ENCODE measurements at regions not wholly inside any gene's neighbourhood (a gene's known extent, or its start where the extent isn't known, plus 50 kb on each side); places are given as distances from the start of the nearest gene placed in this dataset.
"Not testable (repeated sequence)": the region's sequence is repeated elsewhere in the genome, so short reads cannot be mapped to it uniquely, and the experiment has no call there.

- Histone ChIP-seq H3K4me3 (ENCODE audit: low read length in 2 of 2) (no peak overlapping the region), H3K4me1 (ENCODE audit: control insufficient read depth in 2 of 2, insufficient read depth in 2 of 2, low read length in 2 of 2) (no peaks in the 10 kb centered on the region), H3K9ac (ENCODE audit: low read depth in 1 of 2, low read length in 2 of 2) (no peak overlapping the region), H3K27ac (ENCODE audit: low read depth in 2 of 2, low read length in 2 of 2) (no peak overlapping the region), H3K27me3 (ENCODE audit: control insufficient read depth in 2 of 2, insufficient read depth in 2 of 2, low read length in 2 of 2) (no peaks in the 10 kb centered on the region), H3K9me3 (ENCODE audit: control insufficient read depth in 2 of 2, low read length in 2 of 2) (no peaks in the 10 kb centered on the region), H3K36me3 (ENCODE audit: control insufficient read depth in 2 of 2, insufficient read depth in 2 of 2, low read length in 2 of 2) (no peaks in the 10 kb centered on the region)
Observed at GRCh38 chr6:74280130-74280692, 584.2 kb downstream of the CD109 start.

- no peaks in the 10 kb centered on the region for H3K36me3 ChIP-seq (ENCODE audit: control insufficient read depth in 2 of 2, insufficient read depth in 2 of 2, low read length in 2 of 2)
- H3K27ac ChIP-seq (ENCODE audit: low read depth in 2 of 2, low read length in 2 of 2) = no peak overlapping the region
- H3K4me3 ChIP-seq (ENCODE audit: low read length in 2 of 2) = no peak overlapping the region
- no peaks in the 10 kb centered on the region for H3K4me1 ChIP-seq (ENCODE audit: control insufficient read depth in 2 of 2, insufficient read depth in 2 of 2, low read length in 2 of 2)
- H3K27me3 ChIP-seq (ENCODE audit: control insufficient read depth in 2 of 2, insufficient read depth in 2 of 2, low read length in 2 of 2) = no peaks in the 10 kb centered on the region
- no peak overlapping the region for H3K9ac ChIP-seq (ENCODE audit: low read depth in 1 of 2, low read length in 2 of 2)
- H3K9me3 ChIP-seq (ENCODE audit: control insufficient read depth in 2 of 2, low read length in 2 of 2) = no peaks in the 10 kb centered on the region
Observed at GRCh38 chr6:74277777-74278186, 581.8 kb downstream of the CD109 start.

- no peak overlapping the region for H3K9ac ChIP-seq (ENCODE audit: low read depth in 1 of 2, low read length in 2 of 2)
- H3K9me3 ChIP-seq (ENCODE audit: control insufficient read depth in 2 of 2, low read length in 2 of 2) = no peaks in the 10 kb centered on the region
- H3K27me3 ChIP-seq (ENCODE audit: control insufficient read depth in 2 of 2, insufficient read depth in 2 of 2, low read length in 2 of 2) = no peaks in the 10 kb centered on the region
- H3K27ac ChIP-seq (ENCODE audit: low read depth in 2 of 2, low read length in 2 of 2) = no peak overlapping the region
- H3K4me1 ChIP-seq (ENCODE audit: control insufficient read depth in 2 of 2, insufficient read depth in 2 of 2, low read length in 2 of 2) = no peaks in the 10 kb centered on the region
- no peak overlapping the region for H3K4me3 ChIP-seq (ENCODE audit: low read length in 2 of 2)
- no peaks in the 10 kb centered on the region for H3K36me3 ChIP-seq (ENCODE audit: control insufficient read depth in 2 of 2, insufficient read depth in 2 of 2, low read length in 2 of 2)
Observed at GRCh38 chr6:74273541-74273940, 577.5 kb downstream of the CD109 start.

DNA sequence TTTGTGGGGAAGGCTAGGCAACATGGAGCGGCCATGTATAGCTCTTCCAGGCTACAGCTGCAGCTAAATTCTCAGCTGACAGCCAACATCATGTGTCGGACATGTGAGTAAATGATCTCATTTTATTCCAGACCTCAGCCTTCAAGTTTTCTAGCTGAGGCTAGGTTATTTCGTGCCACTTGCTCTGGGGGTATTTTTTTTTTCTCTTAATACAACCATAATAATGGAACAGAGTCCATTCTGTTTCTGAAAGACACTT lies 573.5 kb downstream of the CD109 start:
- no peaks in the 10 kb centered on the region for H3K36me3 ChIP-seq (ENCODE audit: control insufficient read depth in 2 of 2, insufficient read depth in 2 of 2, low read length in 2 of 2)
- H3K9me3 ChIP-seq (ENCODE audit: control insufficient read depth in 2 of 2, low read length in 2 of 2) = no peaks in the 10 kb centered on the region
- H3K27me3 ChIP-seq (ENCODE audit: control insufficient read depth in 2 of 2, insufficient read depth in 2 of 2, low read length in 2 of 2) = no peaks in the 10 kb centered on the region
- H3K4me1 ChIP-seq (ENCODE audit: control insufficient read depth in 2 of 2, insufficient read depth in 2 of 2, low read length in 2 of 2) = no peaks in the 10 kb centered on the region
- no peak overlapping the region for H3K9ac ChIP-seq (ENCODE audit: low read depth in 1 of 2, low read length in 2 of 2)
- no peak overlapping the region for H3K4me3 ChIP-seq (ENCODE audit: low read length in 2 of 2)
- H3K27ac ChIP-seq (ENCODE audit: low read depth in 2 of 2, low read length in 2 of 2) = no peak overlapping the region

- Histone ChIP-seq H3K36me3 (ENCODE audit: control insufficient read depth in 2 of 2, insufficient read depth in 2 of 2, low read length in 2 of 2) (no peaks in the 10 kb centered on the region), H3K27me3 (ENCODE audit: control insufficient read depth in 2 of 2, insufficient read depth in 2 of 2, low read length in 2 of 2) (no peaks in the 10 kb centered on the region)
Observed at GRCh38 chr6:74268815-74269599, 573.0 kb downstream of the CD109 start.

GRCh38 chr6:74259981-74260380 lies 564.0 kb downstream of the CD109 start:
- no peak overlapping the region for H3K9ac ChIP-seq (ENCODE audit: low read depth in 1 of 2, low read length in 2 of 2)
- H3K9me3 ChIP-seq (ENCODE audit: control insufficient read depth in 2 of 2, low read length in 2 of 2) = no peaks in the 10 kb centered on the region
- no peaks in the 10 kb centered on the region for H3K36me3 ChIP-seq (ENCODE audit: control insufficient read depth in 2 of 2, insufficient read depth in 2 of 2, low read length in 2 of 2)
- no peaks in the 10 kb centered on the region for H3K27me3 ChIP-seq (ENCODE audit: control insufficient read depth in 2 of 2, insufficient read depth in 2 of 2, low read length in 2 of 2)
- H3K4me1 ChIP-seq (ENCODE audit: control insufficient read depth in 2 of 2, insufficient read depth in 2 of 2, low read length in 2 of 2) = no peaks in the 10 kb centered on the region
- no peak overlapping the region for H3K27ac ChIP-seq (ENCODE audit: low read depth in 2 of 2, low read length in 2 of 2)
- no peak overlapping the region for H3K4me3 ChIP-seq (ENCODE audit: low read length in 2 of 2)

More at GRCh38 chr6:74268815-74269599, 573.0 kb downstream of the CD109 start:
- no peak overlapping the region for H3K27ac ChIP-seq (ENCODE audit: low read depth in 2 of 2, low read length in 2 of 2)
- no peak overlapping the region for H3K9ac ChIP-seq (ENCODE audit: low read depth in 1 of 2, low read length in 2 of 2)
- no peak overlapping the region for H3K4me3 ChIP-seq (ENCODE audit: low read length in 2 of 2)
- no peaks in the 10 kb centered on the region for H3K4me1 ChIP-seq (ENCODE audit: control insufficient read depth in 2 of 2, insufficient read depth in 2 of 2, low read length in 2 of 2)
- H3K9me3 ChIP-seq (ENCODE audit: control insufficient read depth in 2 of 2, low read length in 2 of 2) = no peaks in the 10 kb centered on the region

DNA sequence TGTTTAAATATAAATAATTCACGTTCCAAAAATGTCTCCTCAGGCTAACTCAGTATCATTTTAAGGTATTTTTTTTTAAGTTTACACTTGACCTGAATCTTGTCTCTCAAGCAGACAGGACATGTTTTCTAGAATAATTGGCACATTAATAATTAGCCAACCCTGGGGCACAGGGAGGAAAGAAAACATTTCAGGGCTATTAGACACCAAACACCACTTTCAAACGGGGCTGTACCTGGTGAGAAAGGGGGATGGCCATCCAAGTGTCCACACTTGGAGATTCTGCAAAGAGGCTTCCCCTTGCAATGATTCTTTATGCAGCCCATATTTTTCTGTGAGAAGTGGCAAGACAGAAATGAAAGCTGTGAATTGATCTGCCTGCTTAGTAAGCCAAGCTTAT lies 560.8 kb downstream of the CD109 start:
- no peaks in the 10 kb centered on the region for H3K27me3 ChIP-seq (ENCODE audit: control insufficient read depth in 2 of 2, insufficient read depth in 2 of 2, low read length in 2 of 2)
- no peaks in the 10 kb centered on the region for H3K36me3 ChIP-seq (ENCODE audit: control insufficient read depth in 2 of 2, insufficient read depth in 2 of 2, low read length in 2 of 2)
- no peak overlapping the region for H3K9ac ChIP-seq (ENCODE audit: low read depth in 1 of 2, low read length in 2 of 2)
- H3K9me3 ChIP-seq (ENCODE audit: control insufficient read depth in 2 of 2, low read length in 2 of 2) = no peaks in the 10 kb centered on the region
- H3K4me3 ChIP-seq (ENCODE audit: low read length in 2 of 2) = no peak overlapping the region
- no peak overlapping the region for H3K27ac ChIP-seq (ENCODE audit: low read depth in 2 of 2, low read length in 2 of 2)
- no peaks in the 10 kb centered on the region for H3K4me1 ChIP-seq (ENCODE audit: control insufficient read depth in 2 of 2, insufficient read depth in 2 of 2, low read length in 2 of 2)

- Histone ChIP-seq H3K4me1 (ENCODE audit: control insufficient read depth in 2 of 2, insufficient read depth in 2 of 2, low read length in 2 of 2) (no peaks in the 10 kb centered on the region), H3K36me3 (ENCODE audit: control insufficient read depth in 2 of 2, insufficient read depth in 2 of 2, low read length in 2 of 2) (no peaks in the 10 kb centered on the region), H3K27ac (ENCODE audit: low read depth in 2 of 2, low read length in 2 of 2) (no peak overlapping the region), H3K9ac (ENCODE audit: low read depth in 1 of 2, low read length in 2 of 2) (no peak overlapping the region), H3K4me3 (ENCODE audit: low read length in 2 of 2) (no peak overlapping the region), H3K27me3 (ENCODE audit: control insufficient read depth in 2 of 2, insufficient read depth in 2 of 2, low read length in 2 of 2) (no peaks in the 10 kb centered on the region), H3K9me3 (ENCODE audit: control insufficient read depth in 2 of 2, low read length in 2 of 2) (no peaks in the 10 kb centered on the region)
Observed at GRCh38 chr6:74256381-74256780, 560.4 kb downstream of the CD109 start.

- H3K27me3 ChIP-seq (ENCODE audit: control insufficient read depth in 2 of 2, insufficient read depth in 2 of 2, low read length in 2 of 2); H3K9me3 ChIP-seq (ENCODE audit: control insufficient read depth in 2 of 2, low read length in 2 of 2); H3K27ac ChIP-seq (ENCODE audit: low read depth in 2 of 2, low read length in 2 of 2); H3K9ac ChIP-seq (ENCODE audit: low read depth in 1 of 2, low read length in 2 of 2); H3K4me3 ChIP-seq (ENCODE audit: low read length in 2 of 2); H3K36me3 ChIP-seq (ENCODE audit: control insufficient read depth in 2 of 2, insufficient read depth in 2 of 2, low read length in 2 of 2); H3K4me1 ChIP-seq (ENCODE audit: control insufficient read depth in 2 of 2, insufficient read depth in 2 of 2, low read length in 2 of 2): not testable (repeated sequence)
Observed at GRCh38 chr6:74255007-74255406, 559.0 kb downstream of the CD109 start.

- not testable (repeated sequence) for H3K4me3 ChIP-seq (ENCODE audit: low read length in 2 of 2); H3K9ac ChIP-seq (ENCODE audit: low read depth in 1 of 2, low read length in 2 of 2); H3K9me3 ChIP-seq (ENCODE audit: control insufficient read depth in 2 of 2, low read length in 2 of 2); H3K27me3 ChIP-seq (ENCODE audit: control insufficient read depth in 2 of 2, insufficient read depth in 2 of 2, low read length in 2 of 2); H3K4me1 ChIP-seq (ENCODE audit: control insufficient read depth in 2 of 2, insufficient read depth in 2 of 2, low read length in 2 of 2); H3K27ac ChIP-seq (ENCODE audit: low read depth in 2 of 2, low read length in 2 of 2); H3K36me3 ChIP-seq (ENCODE audit: control insufficient read depth in 2 of 2, insufficient read depth in 2 of 2, low read length in 2 of 2)
Observed at GRCh38 chr6:74254147-74254546, 558.1 kb downstream of the CD109 start.
